Fibroblast of skin of back (primary cell): ENCODE measurements at regions not wholly inside any gene's neighbourhood (a gene's known extent, or its start where the extent isn't known, plus 50 kb on each side); places are given as distances from the start of the nearest gene placed in this dataset.

Experiments
- DNase-seq: peaks from one replicate; pipeline ENCODE4 v3.0.0-alpha.2; 2013

DNA sequence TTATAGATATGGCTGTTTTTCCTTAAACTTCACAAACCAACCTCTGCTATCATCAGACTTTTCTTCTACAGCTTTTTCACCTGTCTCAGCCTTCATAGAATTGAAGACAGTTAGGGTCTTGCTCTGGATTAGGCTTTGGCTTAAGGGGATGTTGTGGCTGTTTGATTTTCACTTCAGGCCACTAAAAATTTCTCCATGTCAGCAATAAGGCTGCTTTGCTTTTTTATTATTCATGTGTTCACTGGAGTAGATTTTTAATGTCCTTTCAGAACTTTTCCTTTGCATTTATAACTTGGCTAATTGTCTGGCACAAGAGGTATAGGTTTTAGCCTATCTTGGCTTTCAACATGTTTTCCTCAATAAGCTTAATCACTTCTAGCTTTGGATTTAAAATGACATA is 392.6 kb downstream of the RFPL4B start:
- DNase-seq = no peak

DNA sequence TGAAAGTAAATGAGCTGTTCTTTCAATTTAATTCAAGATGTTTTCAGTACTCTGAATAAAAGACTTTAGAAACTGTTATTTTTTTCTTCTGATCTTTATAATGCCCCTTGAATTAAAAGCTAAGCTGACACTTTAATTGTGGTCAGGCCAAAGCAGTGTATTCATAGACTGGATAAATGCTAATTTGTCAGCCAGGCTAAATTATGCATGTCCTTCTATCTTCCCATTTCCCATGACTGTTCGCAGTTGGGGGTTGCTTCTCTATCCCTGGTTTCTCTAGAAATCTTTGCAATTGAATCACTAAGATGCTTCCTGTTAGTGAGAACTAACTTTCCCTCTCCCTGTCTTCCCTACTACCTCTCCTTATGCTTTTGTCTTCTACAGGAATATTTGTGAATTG is 396.2 kb downstream of the RFPL4B start:
- peak; percentile 54 for DNase-seq

DNA sequence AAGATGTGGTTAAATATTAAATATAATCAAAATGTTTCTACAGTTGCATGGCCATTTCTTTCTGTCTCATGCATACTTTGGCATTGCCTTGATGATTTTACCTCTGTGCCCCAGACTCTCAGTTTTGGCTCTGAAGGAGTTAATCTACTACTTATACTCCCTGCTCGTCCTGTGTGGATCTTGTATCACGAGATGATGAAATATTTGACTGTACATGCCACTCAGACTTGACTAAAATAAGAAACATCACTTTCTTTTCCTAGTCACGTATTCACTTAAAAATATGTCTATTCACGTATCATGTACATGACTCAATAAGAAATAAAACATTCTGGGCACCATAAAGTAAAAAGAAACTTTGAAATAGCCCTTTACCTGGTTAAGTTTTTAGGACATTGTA is 397.7 kb downstream of the RFPL4B start:
- DNase-seq = peak; percentile 17

DNA sequence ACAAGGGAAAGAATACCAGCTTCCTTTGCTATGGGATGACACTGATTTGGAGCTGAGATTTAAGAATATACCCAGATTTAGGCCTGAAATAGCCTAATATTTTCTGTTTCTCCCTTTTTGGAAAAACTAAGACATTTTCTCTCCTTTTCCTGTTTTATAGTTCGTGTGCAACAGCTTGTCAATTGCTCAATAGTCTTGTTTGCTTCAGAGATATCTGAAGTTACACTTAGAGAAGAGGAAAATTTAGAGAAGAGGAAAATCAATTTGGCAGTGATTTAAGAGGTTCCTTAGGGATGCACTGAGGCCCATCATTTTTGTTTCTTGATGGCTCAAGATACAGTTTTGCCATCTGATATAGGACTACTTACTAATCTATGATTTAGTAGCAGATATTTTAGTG is 398.6 kb downstream of the RFPL4B start:
- no peak for DNase-seq

DNA sequence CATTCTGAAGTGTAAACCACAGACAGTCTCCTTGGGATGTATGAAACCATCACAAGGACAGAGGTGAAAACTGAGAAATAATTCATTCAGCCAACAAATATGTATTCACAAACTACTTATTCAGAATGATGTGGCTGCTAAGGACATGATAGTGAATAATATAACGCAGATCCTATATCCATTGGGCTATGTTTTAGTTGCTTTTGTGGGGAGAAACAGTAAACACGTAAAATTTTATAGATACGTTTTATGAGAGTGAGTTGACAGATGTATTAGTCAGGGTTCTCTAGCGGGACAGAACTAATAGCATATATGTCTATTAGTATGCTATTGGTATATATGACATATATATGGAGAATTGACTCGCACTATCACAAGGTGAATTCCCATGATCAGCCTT is 402.5 kb downstream of the RFPL4B start:
- no peak for DNase-seq

DNA sequence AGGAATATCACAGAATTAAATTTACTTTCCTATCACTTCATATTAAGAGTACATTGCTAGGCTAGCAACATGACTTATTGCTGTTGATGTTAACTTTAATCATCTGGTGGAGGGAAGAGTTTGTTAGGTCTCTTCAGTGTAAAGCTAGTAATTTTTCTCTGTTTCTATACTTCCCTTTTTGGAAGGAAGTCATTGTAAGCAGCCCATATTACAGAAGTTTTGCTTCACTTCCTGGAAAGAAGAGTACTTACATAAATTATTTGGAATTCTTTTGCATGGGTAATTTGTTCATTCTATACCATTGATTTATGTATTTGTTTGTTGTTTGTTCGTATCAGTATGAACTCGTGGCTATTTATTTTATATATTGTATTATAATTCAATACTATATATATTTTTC is 405.2 kb downstream of the RFPL4B start:
- DNase-seq = no peak

DNA sequence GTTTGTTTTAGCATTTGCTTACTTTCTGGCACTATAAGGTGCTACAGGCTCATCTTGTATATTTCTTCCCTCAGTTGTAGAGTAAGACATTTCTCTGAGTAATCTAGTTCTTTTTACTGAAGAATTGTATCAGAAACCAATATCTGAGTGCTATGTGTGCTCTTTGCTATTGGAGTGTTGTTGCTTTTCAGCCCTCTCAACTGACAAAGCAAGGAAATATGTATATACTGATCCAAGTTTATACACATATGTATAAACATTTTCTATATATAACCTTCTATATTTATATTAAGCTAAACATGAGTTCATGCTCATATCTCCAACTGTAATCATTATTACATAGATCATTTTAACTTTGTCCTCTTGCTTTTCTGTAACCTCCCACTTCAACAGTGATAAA is 405.7 kb downstream of the RFPL4B start:
- DNase-seq = peak; percentile 16

DNA sequence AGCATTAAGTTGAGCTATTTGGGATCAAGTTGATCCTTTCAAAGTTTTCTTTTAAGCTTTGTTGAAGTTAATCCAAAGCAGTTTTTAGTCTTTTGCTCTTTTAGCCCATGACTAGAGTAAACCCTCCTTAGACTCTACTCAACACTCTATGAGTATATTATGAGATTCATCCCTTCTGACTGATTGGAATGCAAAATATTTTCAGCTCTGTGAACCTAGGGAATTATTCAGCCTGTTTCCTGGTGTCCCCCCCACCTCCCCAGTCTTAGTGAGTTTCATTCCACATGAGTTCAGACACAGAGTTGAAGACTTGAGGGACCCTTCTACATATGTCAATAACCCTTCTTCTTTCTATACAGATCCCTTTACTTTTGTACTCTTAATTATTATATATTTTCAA is 413.7 kb downstream of the RFPL4B start:
- peak; percentile 71 for DNase-seq

DNA sequence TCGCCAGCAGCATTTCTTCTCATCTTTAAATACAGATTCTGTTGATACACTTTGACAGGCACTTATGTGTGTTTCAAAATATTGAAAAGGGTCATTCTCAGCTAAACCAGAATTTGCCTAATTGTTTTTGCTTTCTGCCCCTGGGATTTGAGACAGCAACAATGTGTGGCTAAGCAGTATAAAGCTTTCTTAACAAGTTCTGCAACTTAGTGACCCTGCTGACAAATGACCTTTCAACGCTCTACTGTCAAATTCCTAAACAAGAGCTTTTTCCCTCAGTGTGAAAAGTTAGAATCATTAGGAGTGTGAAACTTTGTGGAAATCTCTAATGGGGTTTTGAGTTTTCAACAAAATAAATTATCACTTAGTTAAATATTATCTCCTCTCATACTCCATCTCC is 414.6 kb downstream of the RFPL4B start:
- no peak for DNase-seq

DNA sequence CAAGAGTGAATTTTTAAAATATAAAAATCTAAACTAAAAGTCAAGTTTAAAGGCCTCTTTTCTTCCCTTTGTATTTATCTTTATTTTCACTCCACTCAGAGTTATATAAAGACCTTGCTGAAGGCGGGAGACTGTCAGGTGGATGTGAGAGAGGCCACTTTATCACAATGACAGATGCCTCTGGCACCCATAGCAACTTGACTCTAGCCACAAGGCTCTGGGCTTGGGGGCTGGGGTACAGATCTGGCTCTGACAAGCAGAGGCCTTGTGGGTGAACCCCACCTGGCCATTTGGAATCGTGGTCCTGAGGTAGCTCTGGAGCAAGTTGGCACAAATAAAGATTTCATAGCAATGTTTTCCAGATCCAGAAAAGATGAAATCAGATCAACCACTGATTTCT is 417.2 kb downstream of the RFPL4B start:
- DNase-seq = no peak

DNA sequence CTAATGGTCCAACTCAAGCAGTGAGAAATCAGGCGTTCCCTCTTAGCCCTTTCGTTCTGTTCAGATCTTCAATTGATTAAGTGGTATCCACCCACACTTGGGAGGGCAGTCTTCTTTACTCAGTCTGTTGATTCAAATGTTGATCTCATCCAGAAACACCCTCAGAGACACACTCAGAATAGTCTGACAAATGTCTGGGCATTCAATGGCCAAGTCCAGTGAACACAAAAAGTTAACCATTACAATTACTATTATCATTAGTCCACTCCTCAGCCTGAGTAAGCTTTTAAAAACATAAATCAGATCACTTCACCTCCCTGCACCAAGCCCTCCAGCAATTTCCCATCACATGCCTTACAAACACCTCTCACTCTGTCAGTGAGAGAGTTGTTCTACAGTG is 423.2 kb downstream of the RFPL4B start:
- no peak for DNase-seq

DNA sequence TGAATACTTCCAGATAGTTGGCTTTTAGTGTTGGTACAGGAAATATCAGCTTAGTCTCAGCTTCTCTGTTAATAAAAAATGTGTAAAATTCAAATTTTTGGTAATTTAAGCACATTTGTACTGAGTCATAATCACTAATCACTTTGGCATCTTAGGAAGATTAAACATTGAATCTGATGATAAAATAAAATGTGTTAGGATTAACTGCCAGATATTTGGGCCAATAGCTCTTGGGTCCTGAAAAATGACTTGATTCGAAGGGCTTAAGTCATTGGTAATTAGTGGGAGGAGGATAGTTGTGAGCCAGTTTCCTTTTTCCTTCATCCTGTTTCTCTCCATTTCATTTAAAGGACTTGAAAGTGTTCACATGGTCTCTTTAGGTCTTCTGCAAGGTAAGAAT is 426.1 kb downstream of the RFPL4B start:
- DNase-seq = peak; percentile 55

DNA sequence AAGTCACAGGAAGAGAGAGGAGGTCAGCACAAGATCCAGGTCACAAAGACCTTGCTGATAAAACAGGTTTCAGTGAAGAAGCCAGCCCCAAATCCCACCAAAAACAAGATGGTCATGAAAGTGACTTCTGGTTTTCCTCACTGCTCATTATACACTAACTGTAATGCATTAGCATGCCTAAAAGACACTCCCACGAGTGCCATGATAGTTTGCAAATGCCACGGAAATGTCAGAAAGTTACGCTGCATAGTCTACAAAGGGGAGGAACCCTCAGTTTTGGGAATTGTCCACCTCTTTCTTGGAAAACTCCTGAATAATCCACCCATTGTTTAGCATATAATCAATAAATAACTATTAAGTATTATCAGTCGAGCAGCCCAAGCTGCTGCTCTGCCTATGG is 427.2 kb downstream of the RFPL4B start:
- DNase-seq = no peak

DNA sequence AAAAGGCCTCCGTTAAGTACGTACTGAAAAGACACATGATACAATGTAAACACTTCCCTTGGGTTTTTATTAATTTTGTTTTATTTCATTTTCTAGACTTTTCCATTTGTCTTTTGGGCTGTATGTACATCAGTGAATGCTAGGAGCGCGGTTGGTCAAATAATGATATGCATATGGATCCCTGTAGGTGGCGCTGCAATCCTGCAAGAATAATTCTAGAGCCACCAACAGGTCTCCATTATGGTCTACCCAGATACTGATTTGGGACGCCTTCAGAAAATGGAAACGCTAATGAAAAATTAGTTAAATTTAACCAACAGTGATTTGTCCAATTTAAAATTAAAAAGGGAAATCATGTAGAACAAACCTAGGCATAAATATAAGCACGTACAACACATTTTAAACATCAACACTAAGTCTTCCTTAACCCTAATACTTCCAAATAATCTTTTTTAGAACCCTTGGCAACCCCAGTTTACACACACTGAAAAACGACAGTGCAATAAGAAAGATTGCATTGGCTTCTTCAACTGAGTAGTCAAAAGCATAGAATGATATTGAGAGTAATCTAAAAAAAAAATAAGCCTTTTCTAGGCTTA is 433.5 kb downstream of the RFPL4B start:
- DNase-seq = peak; percentile 81

DNA sequence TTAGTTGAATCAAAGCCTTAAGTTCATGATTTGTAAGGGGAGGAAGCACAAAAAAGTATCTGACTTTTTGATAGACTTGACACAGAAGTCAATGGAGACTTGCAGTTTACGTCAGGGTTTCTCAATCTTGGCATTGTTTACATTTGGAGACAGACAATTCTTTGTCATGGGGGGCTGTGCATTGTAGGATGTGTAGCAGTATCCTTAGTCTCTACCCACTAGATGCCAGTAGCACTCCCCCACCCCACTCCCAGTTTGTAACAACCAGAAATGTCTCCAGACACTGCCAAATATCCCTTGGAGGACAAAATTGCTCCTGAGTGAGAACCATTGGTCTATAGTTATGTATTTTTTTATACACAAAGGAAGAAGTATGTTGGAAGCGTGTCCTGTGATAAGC is 434.1 kb downstream of the RFPL4B start:
- peak; percentile 55 for DNase-seq

DNA sequence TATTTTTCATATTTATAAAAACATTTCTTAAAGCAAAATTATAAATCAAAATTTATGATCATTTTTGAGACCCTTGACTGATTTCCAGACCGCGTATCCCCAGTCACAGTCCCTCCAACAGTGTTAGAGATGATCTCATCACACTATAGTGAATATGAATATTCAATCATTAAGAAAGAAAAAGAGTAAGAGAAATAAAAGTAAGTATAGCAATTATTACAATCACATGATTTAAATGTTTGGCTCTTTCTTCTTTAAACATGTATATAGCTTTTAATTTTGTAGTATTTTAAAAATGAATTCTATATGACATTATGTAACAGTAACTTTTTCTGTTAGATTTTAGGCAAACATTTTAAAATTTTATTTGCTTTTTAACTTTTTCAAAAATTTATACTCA is 438.3 kb downstream of the RFPL4B start:
- no peak for DNase-seq

DNA sequence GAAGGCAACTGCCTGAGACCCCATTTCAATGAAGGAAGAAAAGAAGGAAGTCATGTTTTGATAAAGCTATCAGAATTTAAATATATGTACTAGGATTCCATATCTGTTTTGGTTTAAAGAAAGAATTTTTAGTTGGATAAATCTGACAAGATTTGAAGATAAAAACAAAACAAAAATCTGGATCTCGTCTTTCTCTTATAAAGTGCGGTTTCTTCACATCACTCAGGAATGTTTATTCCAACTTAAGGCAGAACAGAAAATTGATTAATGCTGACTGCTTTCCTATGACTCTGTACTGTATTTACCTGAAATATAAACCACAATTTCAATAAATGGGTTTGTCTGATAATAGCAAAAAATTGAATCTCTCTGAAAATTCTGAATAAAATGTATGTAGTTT is 439.7 kb downstream of the RFPL4B start:
- peak; percentile 33 for DNase-seq

DNA sequence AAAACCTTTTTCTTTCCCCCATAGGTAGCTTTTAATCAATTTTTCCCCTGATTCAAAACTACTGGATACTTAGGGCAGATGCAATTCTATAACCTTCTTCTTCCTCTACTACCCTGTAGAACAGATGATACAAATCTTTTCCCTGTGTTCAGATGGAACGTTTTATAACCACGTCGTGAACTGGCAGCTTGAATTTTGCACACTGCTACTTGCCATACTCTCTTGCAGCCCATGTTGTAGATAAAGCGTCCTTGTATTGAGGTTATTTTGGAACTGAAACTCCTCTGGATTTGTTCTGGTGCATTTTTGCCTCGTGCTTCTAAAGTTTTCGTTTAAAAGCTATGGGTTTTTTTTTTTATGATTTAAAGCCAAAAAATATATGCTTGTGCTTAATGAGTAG is 440.2 kb downstream of the RFPL4B start:
- no peak for DNase-seq

DNA sequence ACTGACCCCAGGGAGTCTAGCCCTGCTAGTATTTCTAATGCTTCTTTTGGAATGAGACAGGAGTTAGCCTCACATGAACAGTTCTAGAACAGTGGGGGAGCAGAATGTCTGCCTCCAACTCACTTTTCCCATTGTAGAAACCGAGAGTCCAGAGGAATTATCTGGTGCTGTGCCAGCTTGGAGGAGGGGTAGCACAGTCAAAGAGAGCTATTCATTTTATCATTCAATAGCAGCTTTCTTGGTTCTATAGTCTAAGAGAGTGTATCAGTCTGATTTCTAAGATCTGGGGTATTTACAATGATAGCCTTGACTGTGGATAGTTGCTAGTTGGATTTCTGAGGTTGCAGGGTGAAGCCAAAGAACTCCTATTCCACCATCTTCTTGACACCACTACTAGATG is 448.2 kb downstream of the RFPL4B start:
- no peak for DNase-seq

DNA sequence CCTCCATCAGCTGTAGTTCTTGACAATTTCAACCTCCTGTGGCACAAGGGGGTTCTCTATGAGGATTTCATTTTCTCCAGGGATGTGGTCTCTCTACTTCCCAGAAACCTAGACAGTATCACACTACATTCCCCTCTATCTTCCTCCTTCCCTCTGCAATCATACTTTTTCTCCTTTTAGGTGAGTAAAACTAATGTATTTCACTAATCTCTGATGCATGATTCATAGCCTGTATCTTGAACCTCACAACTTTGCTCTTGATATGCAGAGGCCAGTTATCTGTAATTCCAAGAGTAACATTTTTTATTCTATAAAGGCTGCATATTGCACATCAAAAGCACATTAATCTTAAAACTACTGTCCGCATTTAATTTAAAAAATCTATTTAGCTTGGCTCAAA is 449.6 kb downstream of the RFPL4B start:
- DNase-seq = no peak

DNA sequence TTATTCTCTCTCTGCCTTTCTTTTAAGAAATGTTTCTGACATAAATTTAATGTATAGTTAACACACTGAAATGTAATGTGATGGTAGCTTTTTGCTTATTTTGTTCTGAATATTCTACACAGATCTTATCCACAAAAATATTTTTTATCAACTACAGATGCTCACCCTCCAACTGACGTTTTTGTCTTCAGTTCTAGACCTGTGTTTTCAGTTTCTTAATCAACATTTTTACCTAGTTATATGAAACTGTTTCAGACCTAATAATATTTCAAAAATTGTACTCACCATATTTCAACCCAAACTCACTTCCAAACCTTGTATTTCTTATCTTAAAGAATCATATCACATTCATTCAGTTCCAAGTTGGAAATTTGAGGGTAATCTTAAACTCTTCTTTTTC is 452.8 kb downstream of the RFPL4B start:
- DNase-seq = no peak

DNA sequence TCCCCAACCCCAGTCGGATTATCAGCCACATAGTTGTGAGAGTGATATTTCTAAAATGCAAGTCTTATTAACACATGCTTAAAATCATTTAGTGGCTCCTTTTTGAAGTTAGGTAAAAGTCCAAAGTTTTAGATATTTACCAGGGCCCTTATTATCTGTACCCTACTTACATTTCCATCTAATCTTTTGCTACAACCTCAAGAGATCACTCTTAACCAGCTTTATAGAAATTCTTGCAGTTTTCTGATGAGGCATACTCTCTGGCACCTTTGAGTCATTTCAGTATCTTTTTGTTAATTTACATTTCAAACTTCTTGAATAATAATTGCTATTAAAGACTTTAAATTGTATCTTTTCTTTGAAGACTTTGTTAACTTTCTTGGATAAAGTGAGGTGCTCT is 453.3 kb downstream of the RFPL4B start:
- DNase-seq = no peak

DNA sequence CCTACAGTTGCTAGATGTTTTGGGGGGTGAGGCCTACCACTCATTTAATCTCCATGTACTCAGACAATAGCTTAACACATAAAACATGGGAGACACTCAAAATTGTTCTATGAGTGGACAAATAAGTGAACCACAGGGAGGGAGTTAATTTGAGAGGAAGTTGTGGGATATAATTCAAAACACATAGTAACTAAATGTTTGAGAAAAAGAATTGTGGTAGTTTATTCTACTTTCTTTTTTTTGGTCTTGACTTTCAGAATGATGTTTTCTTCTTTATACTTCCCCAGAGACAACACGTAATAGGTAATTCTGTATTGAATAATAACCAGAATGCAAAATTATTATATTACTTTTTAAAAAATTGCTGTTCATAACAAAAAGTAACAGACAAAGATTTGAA is 453.8 kb downstream of the RFPL4B start:
- DNase-seq = no peak

DNA sequence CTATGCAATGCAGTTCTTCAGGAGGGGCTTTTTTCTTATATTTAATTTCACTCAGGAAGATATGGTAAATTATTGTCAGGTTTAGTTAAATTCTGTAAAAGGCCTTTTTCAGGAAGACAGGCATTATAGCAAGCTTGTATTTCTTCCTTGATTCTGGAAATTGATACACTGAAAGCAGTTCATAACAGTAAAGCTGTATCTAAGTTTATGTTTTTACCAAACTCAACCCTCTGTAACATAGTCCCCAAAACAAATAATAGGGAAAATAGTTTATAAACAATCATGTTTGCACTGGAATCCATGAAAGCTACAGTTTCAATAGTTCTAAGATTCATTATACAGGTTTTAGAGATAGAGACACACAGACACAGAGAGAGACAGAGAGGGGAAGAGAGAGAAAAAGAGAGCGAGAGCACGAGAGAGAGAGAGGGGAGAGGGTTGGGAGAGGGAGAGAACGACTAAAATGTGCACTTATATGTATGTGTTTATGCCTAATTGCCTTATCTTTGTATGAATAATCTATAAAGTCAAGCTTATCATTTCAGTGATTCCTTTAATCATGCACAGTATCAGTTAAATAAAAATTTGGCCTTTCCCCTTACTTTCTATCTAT is 454.4 kb downstream of the RFPL4B start:
- DNase-seq = no peak

DNA sequence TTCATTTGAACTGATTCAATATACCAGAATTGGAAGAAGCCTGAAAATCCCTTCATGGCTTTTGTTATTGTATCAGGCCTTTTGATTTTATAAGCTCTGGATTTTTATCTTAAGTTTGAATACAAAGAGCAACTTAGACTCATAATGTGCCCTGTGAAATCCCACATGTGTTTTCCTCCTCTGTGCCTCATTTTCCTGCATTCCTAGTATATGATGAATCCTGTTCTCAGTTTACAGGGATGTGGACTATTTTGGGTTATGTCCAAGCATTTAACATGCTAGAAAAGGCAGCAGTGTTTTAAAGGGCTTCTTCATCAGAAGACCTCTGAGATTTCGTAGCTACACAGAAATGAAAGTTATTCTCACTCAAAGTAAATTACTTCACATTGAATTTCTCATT is 455.0 kb downstream of the RFPL4B start:
- DNase-seq = peak; percentile 94
